OCI-LY1 (cell line): ENCODE measurements at regions not wholly inside any gene's neighbourhood (a gene's known extent, or its start where the extent isn't known, plus 50 kb on each side); places are given as distances from the start of the nearest gene placed in this dataset.

Experiments
- H2AFZ ChIP-seq: fragments of 200-600 bp; sonication (generic), shearing (Covaris generic); 2 replicates; pipeline ENCODE4 v1.6.0; 2014; ENCODE audit warnings: antibody characterized with exemption, mild to moderate bottlenecking, low read length
- H3F3A ChIP-seq: fragments of 200-600 bp; sonication (generic), shearing (Covaris generic); 2 replicates; pipeline ENCODE4 v1.6.0; 2014; ENCODE audit warnings: mild to moderate bottlenecking, antibody characterized with exemption, low read length, moderate library complexity; ENCODE audit not compliant: insufficient read depth
- H3K27ac ChIP-seq: fragments of 200-600 bp; sonication (generic); 2 replicates; pipeline ENCODE4 v1.5.1; 2014; ENCODE audit warnings: low read length, mixed run types, mild to moderate bottlenecking, low read depth; ENCODE audit not compliant: poor library complexity, severe bottlenecking
- H3K27me3 ChIP-seq: fragments of 200-600 bp; sonication (generic); 2 replicates; pipeline ENCODE4 v1.6.0; 2014; ENCODE audit warnings: antibody characterized with exemption, mild to moderate bottlenecking, low read length, moderate library complexity; ENCODE audit not compliant: insufficient read depth
- H3K36me3 ChIP-seq: fragments of 200-600 bp; sonication (generic); 2 replicates; pipeline ENCODE4 v1.6.1; 2014; ENCODE audit warnings: mild to moderate bottlenecking, antibody characterized with exemption, low read length, moderate library complexity, mixed read lengths; ENCODE audit not compliant: insufficient read depth
- H3K4me1 ChIP-seq: fragments of 200-600 bp; sonication (generic); 2 replicates; pipeline ENCODE4 v1.5.1; 2014; ENCODE audit warnings: mild to moderate bottlenecking, low read length, moderate library complexity; ENCODE audit not compliant: insufficient read depth, severe bottlenecking
- H3K4me2 ChIP-seq: fragments of 200-600 bp; sonication (generic), shearing (Covaris generic); 2 replicates; pipeline ENCODE4 v1.6.1; 2014; ENCODE audit warnings: low read length
- H3K4me3 ChIP-seq: fragments of 200-600 bp; sonication (generic); 2 replicates; pipeline ENCODE4 v1.5.1; 2014; ENCODE audit warnings: low read length, low read depth, mild to moderate bottlenecking, mixed read lengths; ENCODE audit not compliant: poor library complexity, severe bottlenecking
- H3K79me2 ChIP-seq: fragments of 200-600 bp; shearing (Covaris generic); 2 replicates; pipeline ENCODE4 v1.6.1; 2016; ENCODE audit warnings: mixed run types, low read length, mixed read lengths; ENCODE audit not compliant: insufficient read depth
- H3K9ac ChIP-seq: fragments of 200-600 bp; sonication (generic), shearing (Covaris generic); 2 replicates; pipeline ENCODE4 v1.6.1; 2014; ENCODE audit warnings: mild to moderate bottlenecking, low read length, mixed read lengths
- H3K9me2 ChIP-seq: fragments of 200-600 bp; sonication (generic), shearing (Covaris generic); 2 replicates; pipeline ENCODE4 v1.6.1; 2014; ENCODE audit warnings: low read depth, mild to moderate bottlenecking, low read length, mixed read lengths
- H3K9me3 ChIP-seq: fragments of 200-600 bp; shearing (Covaris generic); 2 replicates; pipeline ENCODE4 v1.6.1; 2014; ENCODE audit warnings: low read length, mixed read lengths
- H4K20me1 ChIP-seq: fragments of 200-600 bp; sonication (generic), shearing (Covaris generic); 2 replicates; pipeline ENCODE4 v1.6.0; 2016; ENCODE audit warnings: mild to moderate bottlenecking, low read length; ENCODE audit not compliant: insufficient read depth
- CTCF ChIP-seq: fragments of 200-600 bp; sonication (generic), shearing (Covaris generic); IDR thresholded peaks from 2 replicates; pipeline ENCODE4 v1.5.1; 2017; ENCODE audit warnings: mild to moderate bottlenecking, antibody characterized with exemption, low read length, moderate library complexity, mixed read lengths
- EZH2 ChIP-seq: fragments of 200-600 bp; sonication (generic), shearing (Covaris generic); IDR thresholded peaks from 2 replicates; pipeline ENCODE4 v1.8.0; 2017; ENCODE audit warnings: borderline replicate concordance, mixed run types, mild to moderate bottlenecking, antibody characterized with exemption, low read length, moderate library complexity, mixed read lengths

- H3K27me3 ChIP-seq = no peaks in the 10 kb centered on the region
- no peaks in the 10 kb centered on the region for H3F3A ChIP-seq
- no peaks in the 10 kb centered on the region for H3K9me3 ChIP-seq
- H3K79me2 ChIP-seq = no peaks in the 10 kb centered on the region
- no peak overlapping the region for H3K4me3 ChIP-seq
- no peaks in the 10 kb centered on the region for H4K20me1 ChIP-seq
- H3K36me3 ChIP-seq = no peaks in the 10 kb centered on the region
- no peaks in the 10 kb centered on the region for H3K4me1 ChIP-seq
- H3K9ac ChIP-seq = no peak overlapping the region
- H3K27ac ChIP-seq = no peak overlapping the region
- TF ChIP-seq CTCF (no peak), EZH2 (no peak)
- H3K4me2 ChIP-seq = no peak overlapping the region
- no peaks in the 10 kb centered on the region for H3K9me2 ChIP-seq
- no peak overlapping the region for H2AFZ ChIP-seq
These were observed 455.2 kb downstream of the CCER1 start for GRCh38 chr12:90499795-90500194.

GRCh38 chr12:90497923-90498545 is 456.9 kb downstream of the CCER1 start:
- H3K27ac ChIP-seq = no peak overlapping the region
- no peak overlapping the region for H3K4me3 ChIP-seq
- H3K27me3 ChIP-seq = no peaks in the 10 kb centered on the region
- H3K9ac ChIP-seq = no peak overlapping the region
- no peak overlapping the region for H2AFZ ChIP-seq
- H3K79me2 ChIP-seq = no peaks in the 10 kb centered on the region
- no peaks in the 10 kb centered on the region for H3K4me1 ChIP-seq
- H3K36me3 ChIP-seq = no peaks in the 10 kb centered on the region
- no peaks in the 10 kb centered on the region for H3K9me2 ChIP-seq
- TF ChIP-seq CTCF (no peak), EZH2 (no peak)
- H3F3A ChIP-seq = no peaks in the 10 kb centered on the region
- H3K9me3 ChIP-seq = no peaks in the 10 kb centered on the region
- no peak overlapping the region for H3K4me2 ChIP-seq
- no peaks in the 10 kb centered on the region for H4K20me1 ChIP-seq

GRCh38 chr12:90490355-90490754 is 464.6 kb downstream of the CCER1 start:
- Histone ChIP-seq H3K27me3 (no peaks in the 10 kb centered on the region), H3F3A (no peaks in the 10 kb centered on the region), H3K4me1 (no peaks in the 10 kb centered on the region), H3K9me3 (no peaks in the 10 kb centered on the region), H3K4me3 (no peak overlapping the region), H3K9me2 (no peaks in the 10 kb centered on the region), H3K27ac (no peak overlapping the region), H3K9ac (no peak overlapping the region), H4K20me1 (no peaks in the 10 kb centered on the region), H3K4me2 (no peak overlapping the region), H2AFZ (no peak overlapping the region), H3K79me2 (no peaks in the 10 kb centered on the region), H3K36me3 (no peaks in the 10 kb centered on the region)
- no peak for TF ChIP-seq EZH2
- TF ChIP-seq CTCF = no peak
